Stomach (tissue), 4 donors: ENCODE measurements at regions not wholly inside any gene's neighbourhood (a gene's known extent, or its start where the extent isn't known, plus 50 kb on each side); places are given as distances from the start of the nearest gene placed in this dataset.

Experiments used
- EP300 ChIP-seq: sonication (generic); formaldehyde crosslinking; IDR thresholded peaks from one replicate; pipeline ENCODE4 v1.6.1; 2017; ENCODE audit warnings: antibody characterized with exemption
- POLR2A ChIP-seq, 4 donors: fragments of 450-650 bp; IDR thresholded peaks; one replicate each; pipeline ENCODE4 v1.6.1; 2016; ENCODE audit warnings: antibody characterized with exemption in 4 of 4, control low read depth in 2 of 4, mild to moderate bottlenecking in 1 of 4, moderate library complexity in 1 of 4
- POLR2AphosphoS5 ChIP-seq, 3 donors: sonication (generic); formaldehyde crosslinking; IDR thresholded peaks; one replicate each; pipeline ENCODE4 v1.6.1; 2016; ENCODE audit warnings: antibody characterized with exemption in 3 of 3
- TF ChIP-seq, protein P1 (sequence below), 7 experiments: fragments of 450-650 bp in 4 of 7; fragments of 200-600 bp in 3 of 7; sonication (generic) in 3 of 7; IDR thresholded peaks; one replicate each; pipeline ENCODE4 v1.5.1; 2016 to 2019; ENCODE audit warnings: antibody characterized with exemption in 7 of 7, control low read depth in 2 of 7, mild to moderate bottlenecking in 1 of 7

GRCh38 chr13:95360464-95361097 lies 59.3 kb upstream of the ABCC4 start:
- no peak for TF ChIP-seq EP300
- TF ChIP-seq, protein P1, sequence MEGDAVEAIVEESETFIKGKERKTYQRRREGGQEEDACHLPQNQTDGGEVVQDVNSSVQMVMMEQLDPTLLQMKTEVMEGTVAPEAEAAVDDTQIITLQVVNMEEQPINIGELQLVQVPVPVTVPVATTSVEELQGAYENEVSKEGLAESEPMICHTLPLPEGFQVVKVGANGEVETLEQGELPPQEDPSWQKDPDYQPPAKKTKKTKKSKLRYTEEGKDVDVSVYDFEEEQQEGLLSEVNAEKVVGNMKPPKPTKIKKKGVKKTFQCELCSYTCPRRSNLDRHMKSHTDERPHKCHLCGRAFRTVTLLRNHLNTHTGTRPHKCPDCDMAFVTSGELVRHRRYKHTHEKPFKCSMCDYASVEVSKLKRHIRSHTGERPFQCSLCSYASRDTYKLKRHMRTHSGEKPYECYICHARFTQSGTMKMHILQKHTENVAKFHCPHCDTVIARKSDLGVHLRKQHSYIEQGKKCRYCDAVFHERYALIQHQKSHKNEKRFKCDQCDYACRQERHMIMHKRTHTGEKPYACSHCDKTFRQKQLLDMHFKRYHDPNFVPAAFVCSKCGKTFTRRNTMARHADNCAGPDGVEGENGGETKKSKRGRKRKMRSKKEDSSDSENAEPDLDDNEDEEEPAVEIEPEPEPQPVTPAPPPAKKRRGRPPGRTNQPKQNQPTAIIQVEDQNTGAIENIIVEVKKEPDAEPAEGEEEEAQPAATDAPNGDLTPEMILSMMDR (IDR thresholded peaks at IDR 0.05) = no peak
- TF ChIP-seq POLR2A (IDR thresholded peaks at IDR 0.05) = no peak
- TF ChIP-seq POLR2AphosphoS5 (IDR thresholded peaks at IDR 0.05) = no peak
